ENCODE measurements at regions not wholly inside any gene's neighbourhood (a gene's known extent, or its start where the extent isn't known, plus 50 kb on each side); places are given as distances from the start of the nearest gene placed in this dataset.

GRCh38 chr2:17258861-17259260, 259.4 kb downstream of the RAD51AP2 start:
- Histone ChIP-seq H3K4me2 (ENCODE audit: low read length) (no peak overlapping the region), H3K9me3 (ENCODE audit: insufficient read depth, low read length) (no peaks in the 10 kb centered on the region), H3K4me3 (ENCODE audit: low read length) (no peak overlapping the region), H3K27me3 (ENCODE audit: low read depth, low read length) (no peaks in the 10 kb centered on the region), H3K36me3 (replicated peaks; ENCODE audit: low read depth, low read length) (no peaks in the 10 kb centered on the region), H4K20me1 (ENCODE audit: insufficient read depth, low read length) (no peaks in the 10 kb centered on the region), H3K27ac (ENCODE audit: low read length) (no peak overlapping the region), H2AFZ (ENCODE audit: low read depth, low read length) (no peak overlapping the region), H3K79me2 (ENCODE audit: low read length) (no peaks in the 10 kb centered on the region), H3K9ac (ENCODE audit: low read length) (no peak overlapping the region), H3K4me1 (ENCODE audit: low read length) (no peaks in the 10 kb centered on the region)
- TF ChIP-seq, protein P1, sequence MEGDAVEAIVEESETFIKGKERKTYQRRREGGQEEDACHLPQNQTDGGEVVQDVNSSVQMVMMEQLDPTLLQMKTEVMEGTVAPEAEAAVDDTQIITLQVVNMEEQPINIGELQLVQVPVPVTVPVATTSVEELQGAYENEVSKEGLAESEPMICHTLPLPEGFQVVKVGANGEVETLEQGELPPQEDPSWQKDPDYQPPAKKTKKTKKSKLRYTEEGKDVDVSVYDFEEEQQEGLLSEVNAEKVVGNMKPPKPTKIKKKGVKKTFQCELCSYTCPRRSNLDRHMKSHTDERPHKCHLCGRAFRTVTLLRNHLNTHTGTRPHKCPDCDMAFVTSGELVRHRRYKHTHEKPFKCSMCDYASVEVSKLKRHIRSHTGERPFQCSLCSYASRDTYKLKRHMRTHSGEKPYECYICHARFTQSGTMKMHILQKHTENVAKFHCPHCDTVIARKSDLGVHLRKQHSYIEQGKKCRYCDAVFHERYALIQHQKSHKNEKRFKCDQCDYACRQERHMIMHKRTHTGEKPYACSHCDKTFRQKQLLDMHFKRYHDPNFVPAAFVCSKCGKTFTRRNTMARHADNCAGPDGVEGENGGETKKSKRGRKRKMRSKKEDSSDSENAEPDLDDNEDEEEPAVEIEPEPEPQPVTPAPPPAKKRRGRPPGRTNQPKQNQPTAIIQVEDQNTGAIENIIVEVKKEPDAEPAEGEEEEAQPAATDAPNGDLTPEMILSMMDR (IDR thresholded peaks at IDR 0.05; ENCODE audit: low read depth, low read length), result no peak
- TF ChIP-seq EZH2phosphoT487 (IDR thresholded peaks at IDR 0.05; ENCODE audit: low read depth), result no peak

GRCh38 chr2:17257189-17257909, 260.9 kb downstream of the RAD51AP2 start:
- Histone ChIP-seq H3K27ac (ENCODE audit: low read length) (no peak overlapping the region), H3K79me2 (ENCODE audit: low read length) (no peaks in the 10 kb centered on the region)
- TF ChIP-seq, protein P1 (IDR thresholded peaks at IDR 0.05; ENCODE audit: low read depth, low read length), result no peak
- TF ChIP-seq EZH2phosphoT487 (IDR thresholded peaks at IDR 0.05; ENCODE audit: low read depth), result no peak

DNA sequence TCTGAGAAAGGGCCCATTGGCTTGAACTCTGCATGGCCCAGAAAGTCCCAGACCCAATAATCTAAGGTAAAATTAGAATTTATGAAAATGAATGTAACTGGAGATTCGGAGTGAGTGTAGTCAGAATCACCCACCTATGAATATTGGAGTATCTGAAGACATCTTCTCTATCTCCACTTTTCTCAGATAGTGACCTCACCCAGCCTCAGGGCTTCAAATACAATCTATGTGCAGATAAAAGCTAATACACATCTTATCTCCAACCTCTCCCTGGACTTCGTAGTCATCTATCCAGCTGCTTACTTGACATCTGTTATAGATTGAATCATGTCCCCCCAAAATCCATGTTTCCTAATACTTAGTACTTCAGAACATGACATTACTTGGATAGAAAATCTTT, 263.2 kb downstream of the RAD51AP2 start:
- no peak overlapping the region for H3K4me3 ChIP-seq (ENCODE audit: low read length)
- H3K9ac ChIP-seq (ENCODE audit: low read length), result no peak overlapping the region
- no peak overlapping the region for H3K4me2 ChIP-seq (ENCODE audit: low read length)
- no peaks in the 10 kb centered on the region for H3K27me3 ChIP-seq (ENCODE audit: low read depth, low read length)
- no peaks in the 10 kb centered on the region for H3K79me2 ChIP-seq (ENCODE audit: low read length)
- TF ChIP-seq, protein P1 (IDR thresholded peaks at IDR 0.05; ENCODE audit: low read depth, low read length), result no peak
- TF ChIP-seq EZH2phosphoT487 (IDR thresholded peaks at IDR 0.05; ENCODE audit: low read depth), result no peak
- H4K20me1 ChIP-seq (ENCODE audit: insufficient read depth, low read length), result no peaks in the 10 kb centered on the region
- no peaks in the 10 kb centered on the region for H3K4me1 ChIP-seq (ENCODE audit: low read length)
- H3K9me3 ChIP-seq (ENCODE audit: insufficient read depth, low read length), result no peaks in the 10 kb centered on the region
- no peak overlapping the region for H2AFZ ChIP-seq (ENCODE audit: low read depth, low read length)
- H3K36me3 ChIP-seq (replicated peaks; ENCODE audit: low read depth, low read length), result no peaks in the 10 kb centered on the region
- H3K27ac ChIP-seq (ENCODE audit: low read length), result no peak overlapping the region

More at GRCh38 chr2:17257189-17257909, 260.9 kb downstream of the RAD51AP2 start:
- H3K36me3 ChIP-seq (replicated peaks; ENCODE audit: low read depth, low read length), result no peaks in the 10 kb centered on the region
- no peak overlapping the region for H3K4me3 ChIP-seq (ENCODE audit: low read length)
- H2AFZ ChIP-seq (ENCODE audit: low read depth, low read length), result no peak overlapping the region
- H3K9ac ChIP-seq (ENCODE audit: low read length), result no peak overlapping the region
- no peaks in the 10 kb centered on the region for H3K4me1 ChIP-seq (ENCODE audit: low read length)
- H3K4me2 ChIP-seq (ENCODE audit: low read length), result no peak overlapping the region
- no peaks in the 10 kb centered on the region for H3K27me3 ChIP-seq (ENCODE audit: low read depth, low read length)
- no peaks in the 10 kb centered on the region for H4K20me1 ChIP-seq (ENCODE audit: insufficient read depth, low read length)
- H3K9me3 ChIP-seq (ENCODE audit: insufficient read depth, low read length), result no peaks in the 10 kb centered on the region

DNA sequence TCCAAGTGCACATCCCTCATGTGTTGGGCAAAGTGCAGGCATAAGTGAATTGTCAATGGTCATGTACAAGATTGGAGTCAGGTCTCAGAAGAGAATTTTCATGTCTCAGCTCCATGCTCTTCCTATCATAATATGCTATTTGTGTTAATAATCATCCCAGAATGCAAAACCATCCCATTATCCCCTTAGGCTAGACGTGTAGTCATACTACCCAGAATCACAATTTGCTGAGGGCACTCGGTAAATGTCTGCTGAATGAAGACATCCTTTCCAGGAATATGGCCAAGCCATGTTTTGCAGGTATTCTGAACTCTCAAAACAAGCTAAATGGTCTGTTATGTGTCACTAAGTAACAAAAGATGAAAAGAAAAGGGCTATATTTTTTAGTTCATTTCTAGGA, 263.8 kb downstream of the RAD51AP2 start:
- Histone ChIP-seq H3K4me2 (ENCODE audit: low read length) (no peak overlapping the region), H3K9me3 (ENCODE audit: insufficient read depth, low read length) (no peaks in the 10 kb centered on the region), H2AFZ (ENCODE audit: low read depth, low read length) (no peak overlapping the region), H3K4me1 (ENCODE audit: low read length) (no peaks in the 10 kb centered on the region), H3K79me2 (ENCODE audit: low read length) (no peaks in the 10 kb centered on the region), H3K27ac (ENCODE audit: low read length) (no peak overlapping the region), H3K9ac (ENCODE audit: low read length) (no peak overlapping the region), H4K20me1 (ENCODE audit: insufficient read depth, low read length) (no peaks in the 10 kb centered on the region), H3K4me3 (ENCODE audit: low read length) (no peak overlapping the region), H3K36me3 (replicated peaks; ENCODE audit: low read depth, low read length) (no peaks in the 10 kb centered on the region), H3K27me3 (ENCODE audit: low read depth, low read length) (no peaks in the 10 kb centered on the region)
- TF ChIP-seq, protein P1 (IDR thresholded peaks at IDR 0.05; ENCODE audit: low read depth, low read length), result no peak
- TF ChIP-seq EZH2phosphoT487 (IDR thresholded peaks at IDR 0.05; ENCODE audit: low read depth), result no peak
